ENCODE measurements at regions not wholly inside any gene's neighbourhood (a gene's known extent, or its start where the extent isn't known, plus 50 kb on each side); places are given as distances from the start of the nearest gene placed in this dataset.
A peak's percentile ranks its signal among the peaks of the same experiment; 100 is the strongest.

DNA sequence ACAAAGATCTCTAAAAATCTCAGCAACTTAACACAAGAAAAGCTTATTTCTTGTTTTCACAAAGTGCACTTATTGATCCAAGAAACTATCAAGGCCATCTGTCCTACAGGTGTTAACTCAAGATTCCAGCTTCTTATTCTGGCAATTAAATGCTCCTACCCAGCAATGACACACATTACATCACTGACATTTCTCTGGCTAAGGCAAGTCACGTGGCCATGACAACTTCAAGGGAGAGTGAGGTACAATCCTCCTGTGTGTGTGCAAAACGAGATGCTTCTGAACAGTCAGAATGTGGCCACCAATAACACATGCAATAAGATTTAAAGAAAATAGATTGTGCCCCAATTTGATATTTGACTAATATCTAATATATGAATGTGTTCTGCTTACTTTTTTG lies 169.3 kb upstream of the BTBD3 start:
- DNase-seq (ENCODE audit: low read depth, low spot score): no peak
- no peak overlapping the region for H3K27ac ChIP-seq

GRCh38 chr20:11752336-11752735 lies 165.4 kb upstream of the BTBD3 start:
- DNase-seq (ENCODE audit: low read depth, low spot score): no peak
- H3K27ac ChIP-seq: no peak overlapping the region

GRCh38 chr20:11753155-11753554 lies 164.5 kb upstream of the BTBD3 start:
- DNase-seq (ENCODE audit: low read depth, low spot score): no peak
- no peak overlapping the region for H3K27ac ChIP-seq

- DNase-seq (ENCODE audit: low read depth, low spot score): no peak
- no peak overlapping the region for H3K27ac ChIP-seq
These were observed 163.2 kb upstream of the BTBD3 start for GRCh38 chr20:11754451-11754850.

DNA sequence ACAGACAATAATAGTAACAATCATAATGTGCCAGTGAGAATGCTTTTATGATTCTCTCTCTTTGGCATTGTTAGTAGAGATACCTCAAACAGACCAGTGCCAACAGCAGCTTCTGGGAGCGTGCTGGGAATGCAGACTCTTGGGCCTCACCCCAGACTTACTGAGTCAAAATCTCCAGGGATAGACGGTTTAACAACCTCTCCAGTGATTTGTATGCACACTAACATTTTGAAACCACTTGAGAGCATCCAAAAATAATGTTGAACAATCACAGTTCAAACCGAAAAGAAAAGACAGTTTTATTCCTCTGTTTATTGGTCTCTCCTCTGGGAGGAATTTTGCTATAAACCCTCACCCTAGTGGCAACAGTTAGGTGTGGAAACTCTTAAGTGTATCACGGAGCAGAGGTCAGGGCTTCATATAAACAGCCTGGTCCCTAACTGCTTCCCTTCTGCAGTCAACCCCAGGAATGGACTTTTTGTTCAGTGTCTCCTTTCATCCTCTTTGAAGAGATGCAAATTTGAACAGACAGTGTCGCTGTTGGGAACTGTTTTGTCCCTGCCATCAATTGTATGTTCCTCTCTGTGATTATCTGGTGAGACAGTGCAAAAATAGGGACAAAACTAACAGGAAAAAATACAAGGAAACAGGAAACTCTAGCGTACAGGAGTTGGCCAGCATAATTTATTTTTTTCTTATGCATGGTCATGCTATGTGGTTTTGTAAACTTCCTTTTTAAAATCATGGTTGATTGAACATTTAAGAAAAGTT lies 162.4 kb upstream of the BTBD3 start:
- no peak for DNase-seq (ENCODE audit: low read depth, low spot score)
- no peak overlapping the region for H3K27ac ChIP-seq

- DNase-seq (ENCODE audit: low read depth, low spot score): no peak
- no peak overlapping the region for H3K27ac ChIP-seq
These were observed 156.2 kb upstream of the BTBD3 start for GRCh38 chr20:11761497-11761896.

DNA sequence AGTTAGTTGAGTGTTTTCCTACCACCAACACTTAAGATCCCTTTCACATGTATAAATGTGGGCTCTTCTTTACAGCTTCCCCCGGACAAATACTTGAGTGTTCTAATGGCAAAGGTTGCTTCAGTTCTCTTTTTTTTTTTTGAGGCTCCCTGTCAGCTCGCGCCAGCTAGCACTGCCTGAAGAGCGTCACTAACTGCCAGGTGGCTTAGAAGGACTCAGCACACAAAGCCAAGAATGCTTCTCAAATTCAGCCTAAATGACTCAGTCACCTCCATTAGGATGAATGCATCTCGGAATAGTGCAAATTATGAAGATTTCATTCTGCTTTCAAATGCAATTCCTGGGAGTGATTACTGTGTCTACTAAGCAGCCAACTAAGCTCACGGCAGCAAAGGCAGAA lies 150.7 kb upstream of the BTBD3 start:
- no peak overlapping the region for H3K27ac ChIP-seq
- no peak for DNase-seq (ENCODE audit: low read depth, low spot score)

GRCh38 chr20:11769825-11770224 lies 147.9 kb upstream of the BTBD3 start:
- no peak overlapping the region for H3K27ac ChIP-seq
- no peak for DNase-seq (ENCODE audit: low read depth, low spot score)

DNA sequence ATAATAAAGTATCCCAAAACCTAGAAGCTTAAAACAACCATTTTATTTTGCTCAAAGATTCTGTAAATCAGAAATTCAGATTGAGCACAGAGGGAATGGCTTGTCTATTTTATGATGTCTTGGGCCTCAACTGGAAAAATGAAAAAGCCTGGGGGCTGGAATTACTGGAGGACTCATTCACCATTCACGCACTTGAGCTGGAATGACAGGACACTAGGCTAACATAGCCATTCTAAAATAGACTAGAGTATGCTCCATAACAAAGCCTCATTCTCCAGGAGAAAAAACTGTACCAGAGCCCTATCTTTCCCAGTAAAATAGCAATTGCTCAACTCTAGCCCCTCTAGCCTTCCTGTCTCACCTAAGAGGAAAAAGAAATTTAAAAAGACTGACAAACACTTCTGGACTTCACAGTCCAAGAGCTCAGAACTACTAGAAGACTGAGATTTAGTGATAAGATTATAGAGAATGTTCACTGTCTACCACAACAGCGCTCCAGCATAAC lies 145.4 kb upstream of the BTBD3 start:
- DNase-seq (ENCODE audit: low read depth, low spot score): no peak
- no peak overlapping the region for H3K27ac ChIP-seq

- no peak for DNase-seq (ENCODE audit: low read depth, low spot score)
- no peak overlapping the region for H3K27ac ChIP-seq
These were observed 141.0 kb upstream of the BTBD3 start for GRCh38 chr20:11776687-11777086.

DNA sequence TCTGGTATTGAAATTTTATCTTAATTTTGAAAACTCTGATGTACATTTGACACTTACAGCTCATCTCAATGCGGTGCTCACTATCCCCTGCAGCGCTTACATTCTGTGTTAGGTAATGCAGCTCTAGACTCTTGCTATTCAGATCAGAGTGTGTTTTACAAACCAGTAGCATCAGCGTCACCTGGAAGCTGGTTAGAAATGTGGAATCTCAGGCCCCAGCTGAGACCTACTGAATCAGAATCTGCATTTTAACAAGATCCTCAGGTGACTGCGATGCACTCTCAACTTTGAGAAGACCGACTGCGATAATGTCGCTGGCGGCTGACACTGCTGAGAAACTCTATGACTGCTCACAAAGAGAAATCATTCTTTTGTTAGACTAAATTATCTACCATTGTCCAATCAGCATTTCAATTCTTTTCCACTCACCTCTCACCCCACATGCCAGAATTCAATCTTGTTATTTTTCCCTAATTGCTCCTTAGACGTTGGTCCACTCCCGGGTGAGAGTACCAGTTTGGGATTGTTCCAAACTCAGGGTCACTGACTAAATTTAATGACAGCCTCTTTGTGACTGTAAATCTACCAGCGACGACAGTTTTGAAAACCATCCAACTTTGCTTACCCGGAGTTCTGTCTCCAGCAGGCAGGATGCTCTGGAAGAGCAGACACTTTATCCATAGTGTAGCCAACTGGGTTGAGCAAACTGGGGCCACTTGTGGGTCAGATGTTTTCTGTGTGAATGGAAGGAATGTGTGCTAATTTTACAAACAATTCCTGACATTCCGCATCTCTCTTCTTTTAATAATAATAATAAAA lies 140.1 kb upstream of the BTBD3 start:
- no peak for DNase-seq (ENCODE audit: low read depth, low spot score)
- no peak overlapping the region for H3K27ac ChIP-seq

- H3K27ac ChIP-seq: no peak overlapping the region
- DNase-seq (ENCODE audit: low read depth, low spot score): no peak
These were observed 139.5 kb upstream of the BTBD3 start for GRCh38 chr20:11778206-11778570.

GRCh38 chr20:11780765-11781369 lies 136.8 kb upstream of the BTBD3 start:
- H3K27ac ChIP-seq: no peak overlapping the region
- DNase-seq (ENCODE audit: low read depth, low spot score): no peak

- no peak overlapping the region for H3K27ac ChIP-seq
- no peak for DNase-seq (ENCODE audit: low read depth, low spot score)
These were observed 134.4 kb upstream of the BTBD3 start for GRCh38 chr20:11783102-11783850.

- H3K27ac ChIP-seq: no peak overlapping the region
These were observed 131.7 kb upstream of the BTBD3 start for GRCh38 chr20:11785885-11786507.

DNA sequence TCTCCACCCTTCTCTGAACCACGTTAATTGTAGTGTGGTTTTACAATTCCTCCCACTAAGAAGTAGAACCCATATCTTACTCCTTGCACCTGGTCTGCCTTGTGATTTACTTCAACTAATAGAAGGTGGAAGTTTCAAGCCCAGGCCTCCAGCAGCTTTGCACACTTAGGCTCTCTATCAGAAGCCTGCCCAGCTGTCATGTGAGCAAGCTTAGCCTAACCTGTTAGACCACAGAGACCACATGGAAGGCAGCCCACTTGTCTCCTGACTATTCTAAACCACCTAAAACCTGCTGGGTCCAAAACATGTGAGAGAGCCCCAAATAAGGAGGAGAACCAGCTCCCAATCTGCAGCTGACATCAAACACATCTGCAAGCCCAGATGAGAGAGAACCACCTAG lies 127.6 kb upstream of the BTBD3 start:
- H3K27ac ChIP-seq: no peak overlapping the region
- DNase-seq (ENCODE audit: low read depth, low spot score): no peak

More at GRCh38 chr20:11785885-11786507, 131.7 kb upstream of the BTBD3 start:
- no peak for DNase-seq (ENCODE audit: low read depth, low spot score)

DNA sequence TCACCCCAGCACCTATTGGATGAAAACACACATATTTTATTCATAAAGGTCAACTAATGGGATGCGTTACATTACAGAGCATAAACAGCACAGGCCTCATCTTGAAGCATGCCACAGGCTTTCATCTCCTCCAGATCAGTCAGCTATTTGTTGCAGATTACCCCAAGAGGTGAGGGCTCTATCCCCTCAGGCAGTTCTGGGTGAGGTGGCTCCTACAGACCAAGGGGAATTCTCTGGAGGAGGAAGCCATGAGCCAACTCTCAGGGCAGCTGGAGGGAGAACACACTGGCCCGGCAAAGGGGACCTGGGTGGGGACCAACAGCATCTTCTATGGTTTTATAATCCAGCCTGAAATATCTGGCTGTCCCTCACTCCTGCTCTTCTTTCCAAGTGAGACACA lies 126.4 kb upstream of the BTBD3 start:
- peak overlapping the region; percentile 58 for H3K27ac ChIP-seq
- DNase-seq (ENCODE audit: low read depth, low spot score): no peak

GRCh38 chr20:11791835-11792567 lies 125.7 kb upstream of the BTBD3 start:
- peak overlapping the region; percentile 58 for H3K27ac ChIP-seq
- DNase-seq (ENCODE audit: low read depth, low spot score): no peak

DNA sequence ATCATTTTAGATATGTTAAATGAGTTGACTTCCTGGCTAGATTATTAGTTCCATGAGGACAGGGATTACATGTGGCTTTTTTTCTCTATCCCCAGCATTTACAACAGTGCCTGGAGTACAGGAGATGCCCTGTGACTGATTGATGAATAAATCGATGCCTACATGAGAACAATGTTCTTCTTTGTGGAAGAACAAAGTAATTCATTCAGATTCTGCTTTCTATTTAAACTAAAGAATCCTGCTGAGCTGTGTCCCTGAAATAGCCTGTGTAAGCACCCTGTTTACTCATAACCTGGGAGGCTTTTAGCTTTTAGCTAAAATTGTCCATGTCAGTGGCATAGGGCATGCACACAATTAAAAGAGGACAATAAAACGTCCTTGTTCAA lies 125.1 kb upstream of the BTBD3 start:
- H3K27ac ChIP-seq: peak overlapping the region; percentile 58
- no peak for DNase-seq (ENCODE audit: low read depth, low spot score)

Data from epithelial cell of prostate (primary cell).